GM18520 (cell line): ENCODE measurements at regions not wholly inside any gene's neighbourhood (a gene's known extent, or its start where the extent isn't known, plus 50 kb on each side); places are given as distances from the start of the nearest gene placed in this dataset.
"Not testable (repeated sequence)": the region's sequence is repeated elsewhere in the genome, so short reads cannot be mapped to it uniquely, and the experiment has no call there.

Experiments used
- ATAC-seq: cut with Tn5 transposase; IDR thresholded peaks from one replicate; pipeline ENCODE4 v1.9.1; 2021; ENCODE audit not compliant: unreplicated experiment

DNA sequence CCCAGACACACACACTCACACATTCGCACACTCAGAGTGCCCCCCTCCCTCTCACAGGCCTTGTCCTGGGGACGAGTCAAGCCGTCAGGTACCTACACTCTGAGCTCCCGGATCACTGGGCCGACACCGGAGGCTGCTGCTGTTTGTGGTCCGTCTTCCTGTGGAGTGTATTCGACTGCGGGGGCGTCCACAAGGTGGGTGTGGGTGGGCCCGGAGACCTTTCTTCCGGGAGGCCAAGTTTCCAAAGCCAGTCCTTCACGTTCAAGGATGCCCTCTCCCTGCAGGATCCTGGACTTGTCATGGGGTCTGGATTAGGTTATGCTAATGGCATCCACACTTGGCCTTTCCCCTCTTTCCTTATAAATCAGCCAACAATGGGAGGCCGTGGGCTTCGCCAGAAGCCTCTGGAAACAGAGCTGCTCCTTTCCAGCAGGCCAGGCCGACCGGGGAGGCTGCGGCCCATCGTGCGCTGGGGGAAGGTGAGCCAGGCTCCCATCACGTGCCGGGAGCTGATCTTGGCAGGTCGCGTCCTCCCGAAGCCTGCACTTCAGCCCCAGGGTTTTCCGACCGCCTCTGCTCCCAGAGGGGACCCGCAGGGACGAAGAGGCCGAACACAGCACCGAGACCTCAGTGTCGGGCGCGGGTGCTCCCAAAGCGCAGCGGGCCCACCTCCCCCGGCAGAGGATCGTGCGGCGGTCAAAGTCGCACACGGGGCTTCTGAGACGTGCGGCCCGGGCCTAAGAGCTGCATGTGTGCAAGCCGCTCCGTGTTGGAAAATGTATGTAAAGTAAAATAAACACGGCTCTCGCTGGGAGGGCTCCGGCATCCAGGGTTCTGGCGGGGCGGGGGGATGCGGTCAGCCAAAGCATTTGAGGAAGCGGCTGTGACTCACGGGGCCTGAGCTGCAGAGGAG is 196.5 kb upstream of the ZNF469 start:
- ATAC-seq = not testable (repeated sequence)

- not testable (repeated sequence) for ATAC-seq
These were observed 195.6 kb upstream of the ZNF469 start for GRCh38 chr16:88186889-88187870.

- ATAC-seq = not testable (repeated sequence)
These were observed 194.4 kb upstream of the ZNF469 start for GRCh38 chr16:88188171-88188895.

GRCh38 chr16:88190592-88191095 is 192.1 kb upstream of the ZNF469 start:
- ATAC-seq = not testable (repeated sequence)

GRCh38 chr16:88191168-88191567 is 191.6 kb upstream of the ZNF469 start:
- ATAC-seq = not testable (repeated sequence)

DNA sequence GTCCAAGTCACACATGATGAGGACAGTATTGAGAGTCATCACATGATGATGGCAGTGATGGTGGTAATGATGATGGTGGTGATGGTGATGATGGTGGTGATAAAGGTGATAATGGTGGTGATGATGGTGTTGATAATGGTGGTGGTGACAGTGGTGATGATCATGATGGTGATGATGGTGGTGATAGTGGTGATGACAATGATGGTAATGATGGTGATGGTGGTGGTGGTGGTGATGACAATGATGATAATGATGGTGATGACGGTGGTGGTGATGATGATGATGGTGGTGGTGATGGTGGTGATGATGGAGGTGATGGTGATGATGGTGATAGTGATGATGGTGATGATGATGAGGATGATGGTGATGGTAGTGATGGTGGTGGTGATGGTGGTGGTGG is 190.2 kb upstream of the ZNF469 start:
- no peak for ATAC-seq

GRCh38 chr16:88193706-88194396 is 188.9 kb upstream of the ZNF469 start:
- not testable (repeated sequence) for ATAC-seq

GRCh38 chr16:88194397-88195268 is 188.1 kb upstream of the ZNF469 start:
- ATAC-seq = no peak

DNA sequence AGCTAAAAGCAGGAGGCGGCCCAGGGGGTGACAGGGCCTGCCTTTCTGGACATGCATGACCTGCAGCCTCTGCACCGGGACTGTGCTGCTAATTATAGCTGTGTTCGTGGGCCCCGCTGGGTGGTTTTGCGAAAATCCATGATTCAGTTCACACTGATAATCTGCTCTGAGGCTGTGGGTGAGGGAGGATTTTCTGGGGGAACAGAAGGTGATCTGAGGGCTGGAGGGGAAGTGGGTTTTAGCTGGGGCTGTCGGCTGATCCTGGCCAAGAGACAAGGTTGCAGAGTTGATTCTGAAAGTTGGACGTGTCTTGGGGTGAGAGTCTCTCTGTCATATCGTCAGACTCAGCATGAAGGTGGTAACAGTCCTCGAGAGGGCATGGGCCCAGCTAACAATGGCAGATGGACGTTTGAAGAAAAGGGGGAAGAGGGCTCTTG is 187.5 kb upstream of the ZNF469 start:
- ATAC-seq = no peak

- no peak for ATAC-seq
These were observed 186.8 kb upstream of the ZNF469 start for GRCh38 chr16:88195911-88196465.

DNA sequence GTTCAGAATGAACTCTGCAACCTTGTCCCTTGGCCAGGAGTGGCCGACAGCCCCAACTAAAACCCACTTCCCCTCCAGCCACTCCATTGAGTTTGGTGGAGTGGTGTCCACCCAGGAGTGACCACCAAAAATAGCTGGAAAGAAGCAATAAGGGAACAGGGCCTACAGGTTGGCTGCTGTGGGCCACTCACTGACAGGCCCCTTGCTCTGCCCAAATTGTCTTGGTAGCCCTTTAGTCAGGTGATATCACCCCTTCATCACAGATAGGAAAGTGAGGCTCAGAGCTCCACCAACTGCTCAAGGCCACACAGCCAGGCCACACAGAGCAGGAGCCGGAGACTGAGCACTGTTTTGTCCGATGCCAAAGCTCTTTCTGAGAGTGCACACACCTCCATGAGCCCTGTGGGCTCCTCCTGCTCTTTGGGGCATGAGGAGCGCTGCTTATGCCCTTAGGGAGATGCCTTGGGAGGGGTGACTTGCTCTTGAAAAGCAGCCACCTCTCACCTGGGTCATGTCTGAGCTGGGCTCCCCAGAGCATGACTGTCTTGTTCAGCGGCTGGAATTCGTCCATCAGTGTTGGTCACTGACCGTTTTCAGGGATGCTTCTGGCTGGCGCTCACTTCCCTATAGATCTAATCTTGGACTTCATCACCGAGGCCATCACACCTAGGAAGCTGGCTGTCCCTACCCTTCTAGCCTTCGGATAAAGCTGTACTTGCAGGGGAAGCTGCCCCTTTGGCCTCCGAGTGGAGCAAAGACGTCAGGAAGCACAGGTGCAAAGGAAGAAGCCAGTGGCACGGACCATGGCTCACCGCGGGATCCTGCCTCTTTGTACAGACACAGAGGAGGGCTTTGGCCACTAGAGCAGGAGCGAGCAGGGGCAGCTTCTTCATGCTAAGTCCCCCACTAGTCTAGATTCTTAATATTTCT is 186.0 kb upstream of the ZNF469 start:
- no peak for ATAC-seq

GRCh38 chr16:88197481-88198456 is 185.0 kb upstream of the ZNF469 start:
- no peak for ATAC-seq

DNA sequence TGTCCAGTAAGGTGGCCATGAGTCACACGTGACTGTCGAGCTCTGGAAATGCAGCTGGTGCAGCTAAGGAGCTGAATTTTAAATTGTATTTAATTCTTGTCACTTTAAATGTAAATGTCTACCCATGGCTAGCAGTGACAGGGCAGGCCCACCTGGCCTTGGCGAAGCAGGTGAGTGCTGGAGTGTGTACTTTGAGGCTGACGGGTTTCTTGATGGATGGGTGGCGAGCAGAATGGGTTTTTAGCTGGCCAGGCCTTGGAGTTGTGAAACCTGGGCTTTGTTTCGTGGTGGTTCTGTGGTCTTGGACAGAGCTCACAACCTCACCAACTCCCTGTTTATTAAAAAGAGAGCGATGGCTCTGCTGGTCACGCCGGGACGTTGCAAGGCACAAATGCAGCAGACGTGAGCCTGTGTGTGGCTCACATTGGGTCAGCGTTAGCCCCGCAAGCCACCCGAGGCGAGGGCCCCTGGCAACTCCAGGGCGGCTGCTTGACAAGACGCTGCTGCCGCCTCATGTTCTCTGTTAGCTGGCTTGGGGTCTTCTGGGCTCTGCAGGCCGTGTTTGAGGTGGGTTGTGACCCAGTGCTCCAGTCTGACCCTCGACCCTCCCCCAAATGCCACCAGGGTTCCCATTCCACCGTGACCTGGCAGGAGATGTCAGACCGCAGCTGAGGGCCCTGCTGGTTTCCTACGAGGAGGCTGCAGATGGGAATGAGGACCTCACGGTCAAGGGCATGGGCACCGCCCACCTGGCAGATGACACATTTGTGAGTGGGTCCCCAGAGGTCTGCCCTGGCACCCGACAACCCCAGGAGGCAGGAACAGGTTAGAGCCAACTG is 184.1 kb upstream of the ZNF469 start:
- not testable (repeated sequence) for ATAC-seq

GRCh38 chr16:88199296-88200153 is 183.2 kb upstream of the ZNF469 start:
- not testable (repeated sequence) for ATAC-seq
